SK-N-SH (cell line): ENCODE measurements at regions not wholly inside any gene's neighbourhood (a gene's known extent, or its start where the extent isn't known, plus 50 kb on each side); places are given as distances from the start of the nearest gene placed in this dataset.

ENCODE experiments used
- CTCF ChIA-PET: fragments of 300-600, 350-600 bp; formaldehyde crosslinking; extraction: SDS; loops from one replicate; lab custom pipeline; 2021; lab: Yijun Ruan, JAX
- POLR2A ChIA-PET: fragments of 350-600 bp; sonication (Branson Sonifier 250); formaldehyde crosslinking; extraction: SDS; loops from one replicate; lab custom pipeline; 2020; ENCODE audit warnings: antibody characterized with exemption, inconsistent platforms; lab: Yijun Ruan, JAX
- DNase-seq: peaks from one replicate; pipeline ENCODE4 v3.0.0; 2012
- H2AFZ ChIP-seq: fragments of 200-600 bp; sonication (generic); 2 replicates; pipeline ENCODE4 v1.8.1; 2016; ENCODE audit warnings: antibody characterized with exemption, mild to moderate bottlenecking, low read depth
- H3F3A ChIP-seq: fragments of 200-600 bp; sonication (generic); replicated peaks from 2 replicates; pipeline ENCODE3; 2016; ENCODE audit warnings: antibody characterized with exemption, mild to moderate bottlenecking; ENCODE audit not compliant: insufficient read depth
- H3K27ac ChIP-seq, 2 experiments: fragments of 200-500 bp in 1 of 2; fragments of 200-600 bp in 1 of 2; sonication (Bioruptor generic) in 1 of 2; sonication (generic), shearing (Covaris generic) in 1 of 2; 2 replicates each; pipeline versions ENCODE4 v1.5.1 to v1.6.1; 2014 to 2016; ENCODE audit warnings: low read depth in 2 of 2, inconsistent platforms in 1 of 2, low read length in 1 of 2, mild to moderate bottlenecking in 1 of 2, mixed read lengths in 1 of 2
- H3K27me3 ChIP-seq: fragments of 200-600 bp; sonication (generic), shearing (Covaris generic); 2 replicates; pipeline ENCODE4 v1.6.1; 2016; ENCODE audit warnings: mixed run types; ENCODE audit not compliant: insufficient read depth
- H3K36me3 ChIP-seq, 2 experiments: fragments of 200-500 bp in 1 of 2; fragments of 200-600 bp in 1 of 2; sonication (Bioruptor generic) in 1 of 2; sonication (generic) in 1 of 2; replicated peaks in 1 of 2; 2 replicates each; pipeline versions ENCODE3 to v1.5.1; 2014 to 2016; ENCODE audit warnings: low read length in 1 of 2, mild to moderate bottlenecking in 1 of 2; ENCODE audit not compliant: insufficient read depth in 2 of 2, control insufficient read depth in 1 of 2
- H3K4me1 ChIP-seq, 2 experiments: fragments of 200-500 bp in 1 of 2; fragments of 200-600 bp in 1 of 2; sonication (Bioruptor generic) in 1 of 2; sonication (generic), shearing (Covaris generic) in 1 of 2; 2 replicates each; pipeline versions ENCODE4 v1.5.1 to v1.6.1; 2014 to 2016; ENCODE audit warnings: low read depth in 1 of 2, low read length in 1 of 2, mixed run types in 1 of 2; ENCODE audit not compliant: insufficient read depth in 2 of 2, control insufficient read depth in 1 of 2
- H3K4me2 ChIP-seq: fragments of 200-600 bp; sonication (generic), shearing (Covaris generic); 2 replicates; pipeline ENCODE4 v1.6.1; 2017; ENCODE audit warnings: mixed run types
- H3K4me3 ChIP-seq, 2 experiments: fragments of 200-500 bp in 1 of 2; fragments of 200-600 bp in 1 of 2; sonication (Bioruptor generic) in 1 of 2; sonication (generic), shearing (Covaris generic) in 1 of 2; 2 replicates each; pipeline versions ENCODE4 v1.5.1 to v1.8.1; 2014 to 2016; ENCODE audit warnings: low read depth in 2 of 2, inconsistent platforms in 1 of 2, low read length in 1 of 2, mild to moderate bottlenecking in 1 of 2, mixed read lengths in 1 of 2, moderate library complexity in 1 of 2
- H3K79me2 ChIP-seq: fragments of 200-600 bp; sonication (generic); 2 replicates; pipeline ENCODE4 v1.8.1; 2017; ENCODE audit warnings: mild to moderate bottlenecking; ENCODE audit not compliant: insufficient read depth
- H3K9ac ChIP-seq: fragments of 200-600 bp; sonication (generic); 2 replicates; pipeline ENCODE4 v1.6.1; 2017; ENCODE audit warnings: mixed run types
- H3K9me2 ChIP-seq: fragments of 200-600 bp; sonication (generic); 2 replicates; pipeline ENCODE4 v1.6.1; 2017; ENCODE audit warnings: mixed run types
- H3K9me3 ChIP-seq: fragments of 200-600 bp; sonication (generic); 2 replicates; pipeline ENCODE4 v1.6.1; 2017; ENCODE audit warnings: mixed run types, mild to moderate bottlenecking, moderate library complexity
- H4K20me1 ChIP-seq: fragments of 200-600 bp; sonication (generic); 2 replicates; pipeline ENCODE4 v1.6.1; 2017; ENCODE audit warnings: mild to moderate bottlenecking, mixed run types; ENCODE audit not compliant: insufficient read depth
- GABPA ChIP-seq: IDR thresholded peaks from 2 replicates; pipeline ENCODE4 v1.4.0; 2012; ENCODE audit warnings: low read depth, mild to moderate bottlenecking
- IRF3 ChIP-seq: fragments of 150-350 bp; IDR thresholded peaks from 2 replicates; pipeline ENCODE4 v1.6.1; 2016; ENCODE audit warnings: mild to moderate bottlenecking, low read depth, low read length
- MXI1 ChIP-seq: IDR thresholded peaks from 2 replicates; pipeline ENCODE4 v1.6.1; 2012; ENCODE audit warnings: mild to moderate bottlenecking, low read depth, low read length, improper control_type of control experiment
- RXRA ChIP-seq: IDR thresholded peaks from 2 replicates; pipeline ENCODE4 v1.4.0; 2012; ENCODE audit warnings: low read depth, mild to moderate bottlenecking, borderline replicate concordance
- USF2 ChIP-seq: fragments of 150-350 bp; IDR thresholded peaks from 2 replicates; pipeline ENCODE4 v1.6.1; 2017; ENCODE audit warnings: antibody characterized with exemption, low read length, low read depth, borderline replicate concordance
- ZBTB33 ChIP-seq: IDR thresholded peaks from 2 replicates; pipeline ENCODE4 v1.4.0; 2012; ENCODE audit warnings: low read depth, borderline replicate concordance
- WGBS: methylation state at CpG from one replicate; pipeline ENCODE4 v1.1.6; 2017; ENCODE audit warnings: low lambda C conversion rate; 5-methylcytosine and 5-hydroxymethylcytosine counted together

- H3K79me2 ChIP-seq, result no peaks in the 10 kb centered on the region
- 5% methylated on average over 2 of the region's 2 CpGs for WGBS
- H3K27me3 ChIP-seq, result no peaks in the 10 kb centered on the region
- H3K27ac ChIP-seq, result no peak overlapping the region
- no peaks in the 10 kb centered on the region for H3K9me3 ChIP-seq
- H3K4me3 ChIP-seq, result no peak overlapping the region
- no peak overlapping the region for H2AFZ ChIP-seq
- no peak for DNase-seq
- H3K9ac ChIP-seq, result no peak overlapping the region
- H3K4me1 ChIP-seq, result no peaks in the 10 kb centered on the region
- ChIA-PET CTCF (no interaction called here), POLR2A (no interaction called here)
- H3K9me2 ChIP-seq, result no peaks in the 10 kb centered on the region
- no peaks in the 10 kb centered on the region for H4K20me1 ChIP-seq
- TF ChIP-seq GABPA (no peak), USF2 (no peak)
- H3F3A ChIP-seq, result no peaks in the 10 kb centered on the region
- H3K36me3 ChIP-seq, result no peaks in the 10 kb centered on the region
- H3K4me2 ChIP-seq, result no peak overlapping the region
Observed at GRCh38 chr2:114049826-114050225, 159.9 kb downstream of the ACTR3 start.

- Histone ChIP-seq H2AFZ (no peak overlapping the region), H4K20me1 (no peaks in the 10 kb centered on the region), H3K4me1 (no peaks in the 10 kb centered on the region), H3K4me3 (no peak overlapping the region), H3K9ac (no peak overlapping the region), H3K36me3 (no peaks in the 10 kb centered on the region), H3K4me2 (no peak overlapping the region), H3K27ac (no peak overlapping the region), H3K9me3 (no peaks in the 10 kb centered on the region), H3K9me2 (no peaks in the 10 kb centered on the region), H3K27me3 (no peaks in the 10 kb centered on the region), H3F3A (no peaks in the 10 kb centered on the region), H3K79me2 (no peaks in the 10 kb centered on the region)
- ChIA-PET POLR2A (no interaction called here), CTCF (no interaction called here)
- TF ChIP-seq IRF3 (no peak), ZBTB33 (no peak), MXI1 (no peak), RXRA (no peak)
- no peak for DNase-seq
- 8% methylated on average over 6 of the region's 6 CpGs for WGBS
Observed at GRCh38 chr2:114056294-114057143, 166.6 kb downstream of the ACTR3 start.
